A549 (cell line): ENCODE measurements at regions not wholly inside any gene's neighbourhood (a gene's known extent, or its start where the extent isn't known, plus 50 kb on each side); places are given as distances from the start of the nearest gene placed in this dataset.

ENCODE experiments used
- ATAC-seq, 2 experiments: fragments of 200-7000 bp in 1 of 2; fragments of >200 bp in 1 of 2; cut with Nextera tagmentation in 1 of 2; cut with Tn5 transposase in 1 of 2; 3 replicates each; pipeline versions ENCODE4 v1.8.0 to v1.9.1; 2018 to 2020; ENCODE audit warnings: mild to moderate bottlenecking in 1 of 2, moderate library complexity in 1 of 2
- CTCF ChIA-PET: fragments of 300-600 bp; sonication (Branson Sonifier 250); formaldehyde crosslinking; extraction: SDS; loops from one replicate; lab custom pipeline; 2021; ENCODE audit warnings: antibody characterized with exemption, inconsistent platforms; lab: Yijun Ruan, JAX
- POLR2A ChIA-PET: fragments of 350-600 bp; formaldehyde crosslinking; extraction: SDS; loops from one replicate; lab custom pipeline; 2021; ENCODE audit warnings: antibody characterized with exemption, inconsistent platforms; lab: Yijun Ruan, JAX
- DNase-seq, 2 experiments: peaks; one replicate each; pipeline versions ENCODE4 v3.0.0 to v3.0.0-alpha.2; 2011 to 2016; ENCODE audit warnings: low read depth in 1 of 2, low spot score in 1 of 2
- FAIRE-seq: peaks from 2 replicates; lab custom pipeline; 2011; peaks lifted over from hg19 to GRCh38; lab: Jason Lieb, UNC
- H3K27ac ChIP-seq, 2 experiments: fragments of >200 bp; sonication (Bioruptor Twin); formaldehyde crosslinking; 3 replicates each; pipeline ENCODE4 v1.5.1; 2016 to 2017
- H3K4me1 ChIP-seq: fragments of >200 bp; sonication (Bioruptor Twin); formaldehyde crosslinking; 3 replicates; pipeline ENCODE4 v1.6.1; 2016
- H3K4me2 ChIP-seq: fragments of >200 bp; sonication (Bioruptor Twin); formaldehyde crosslinking; 3 replicates; pipeline ENCODE4 v1.6.1; 2016
- H3K4me3 ChIP-seq: fragments of >200 bp; sonication (Bioruptor Twin); formaldehyde crosslinking; 3 replicates; pipeline ENCODE4 v1.5.1; 2016
- H3K9me3 ChIP-seq: fragments of >200 bp; sonication (Bioruptor Twin); formaldehyde crosslinking; 3 replicates; pipeline ENCODE4 v1.6.1; 2016
- CBX2 ChIP-seq: fragments of 200-600 bp; sonication (generic); IDR thresholded peaks from 2 replicates; pipeline ENCODE4 v1.6.1; 2016; ENCODE audit warnings: low read depth, mild to moderate bottlenecking, borderline replicate concordance
- CBX8 ChIP-seq: fragments of 200-600 bp; sonication (generic); IDR thresholded peaks from 2 replicates; pipeline ENCODE4 v1.6.1; 2016
- CHD2 ChIP-seq: fragments of 150-350 bp; IDR thresholded peaks from 2 replicates; pipeline ENCODE4 v1.6.1; 2014; ENCODE audit warnings: low read length; ENCODE audit not compliant: partially characterized antibody
- CTCF ChIP-seq: fragments of >200 bp; sonication (Bioruptor Twin); formaldehyde crosslinking; IDR thresholded peaks from 3 replicates; pipeline ENCODE4 v1.5.1; 2016
- E2F6 ChIP-seq: IDR thresholded peaks from 2 replicates; pipeline ENCODE4 v1.6.1; 2012; ENCODE audit warnings: low read depth, borderline replicate concordance
- ELK1 ChIP-seq: fragments of 150-350 bp; IDR thresholded peaks from 2 replicates; pipeline ENCODE4 v1.6.1; 2014; ENCODE audit warnings: low read depth, mild to moderate bottlenecking, low read length
- EP300 ChIP-seq, 2 experiments: fragments of >200 bp; sonication (Bioruptor Twin); formaldehyde crosslinking; IDR thresholded peaks; 2 replicates in 1 of 2; 3 replicates in 1 of 2; pipeline ENCODE4 v1.6.1; 2016 to 2017
- ESRRA ChIP-seq: fragments of 150-350 bp; IDR thresholded peaks from 2 replicates; pipeline ENCODE4 v1.6.1; 2014; ENCODE audit warnings: mild to moderate bottlenecking, low read length, borderline replicate concordance
- FOSB ChIP-seq: fragments of 250-450 bp; sonication (Bioruptor Pico); IDR thresholded peaks from 2 replicates; pipeline ENCODE4 v1.5.0; 2020; ENCODE audit warnings: mild to moderate bottlenecking, moderate library complexity
- FOSL2 ChIP-seq, 2 experiments: fragments of 450-650 bp in 1 of 2; fragments of >200 bp in 1 of 2; sonication (Bioruptor Twin) in 1 of 2; formaldehyde crosslinking; IDR thresholded peaks; 2 replicates each; pipeline versions ENCODE4 v1.5.0 to v1.6.1; 2016 to 2020; ENCODE audit warnings: mild to moderate bottlenecking in 1 of 2, moderate library complexity in 1 of 2
- HMGXB4 ChIP-seq: fragments of 250-450 bp; sonication (Bioruptor Pico); IDR thresholded peaks from 2 replicates; pipeline ENCODE4 v1.5.0; 2021; ENCODE audit warnings: mild to moderate bottlenecking, moderate library complexity, borderline replicate concordance
- HOXB5 ChIP-seq: fragments of 250-450 bp; sonication (Bioruptor Pico); IDR thresholded peaks from 2 replicates; pipeline ENCODE4 v1.5.0; 2020; ENCODE audit warnings: mild to moderate bottlenecking, moderate library complexity
- JUNB ChIP-seq: fragments of >200 bp; sonication (Bioruptor Twin); formaldehyde crosslinking; IDR thresholded peaks from 2 replicates; pipeline ENCODE4 v1.6.1; 2016
- KDM1A ChIP-seq: fragments of 200-600 bp; sonication (generic); IDR thresholded peaks from 2 replicates; pipeline ENCODE4 v1.6.1; 2016; ENCODE audit warnings: low read depth, mild to moderate bottlenecking
- KDM5A ChIP-seq: fragments of 200-600 bp; sonication (generic); IDR thresholded peaks from 2 replicates; pipeline ENCODE4 v1.6.1; 2016; ENCODE audit warnings: antibody characterized with exemption, mild to moderate bottlenecking
- MAFK ChIP-seq: fragments of 450-650 bp; IDR thresholded peaks from 2 replicates; pipeline ENCODE4 v1.6.1; 2014; ENCODE audit not compliant: partially characterized antibody
- MYC ChIP-seq: IDR thresholded peaks from 2 replicates; pipeline ENCODE4 v1.6.1; 2012; ENCODE audit warnings: mild to moderate bottlenecking, inconsistent platforms, low read length, improper control_type of control experiment, borderline replicate concordance
- NFE2L2 ChIP-seq: fragments of 150-350 bp; conservative IDR thresholded peaks from 2 replicates; pipeline ENCODE4 v1.6.1; 2014; ENCODE audit warnings: low read length
- RARB ChIP-seq: fragments of 250-450 bp; sonication (Bioruptor Pico); IDR thresholded peaks from 2 replicates; pipeline ENCODE4 v1.8.0; 2021; ENCODE audit warnings: mild to moderate bottlenecking, moderate library complexity
- RCOR1 ChIP-seq: fragments of 150-350 bp; IDR thresholded peaks from 2 replicates; pipeline ENCODE4 v1.6.1; 2014; ENCODE audit warnings: antibody characterized with exemption, low read length, low read depth
- REST ChIP-seq: fragments of 200-600 bp; sonication (generic); IDR thresholded peaks from 2 replicates; pipeline ENCODE4 v1.6.1; 2016; ENCODE audit warnings: antibody characterized with exemption, mild to moderate bottlenecking, moderate library complexity
- RNF2 ChIP-seq: fragments of 200-600 bp; sonication (generic); IDR thresholded peaks from 2 replicates; pipeline ENCODE4 v1.6.1; 2016; ENCODE audit warnings: low read depth, mild to moderate bottlenecking, antibody characterized with exemption, moderate library complexity, borderline replicate concordance
- TFCP2L1 ChIP-seq: fragments of 250-450 bp; sonication (Bioruptor Pico); IDR thresholded peaks from 2 replicates; pipeline ENCODE4 v1.5.0; 2021; ENCODE audit warnings: mild to moderate bottlenecking
- USF2 ChIP-seq: fragments of 450-650 bp; IDR thresholded peaks from 2 replicates; pipeline ENCODE4 v1.6.1; 2014; ENCODE audit warnings: antibody characterized with exemption
- WGBS: methylation state at CpG from one replicate; pipeline ENCODE4 v1.1.6; 2017; ENCODE audit errors: missing lambda C conversion rate; 5-methylcytosine and 5-hydroxymethylcytosine counted together

- CTCF ChIA-PET = no interaction called here
- Histone ChIP-seq H3K4me2 (no peak overlapping the region), H3K4me1 (no peaks in the 10 kb centered on the region), H3K4me3 (no peak overlapping the region), H3K9me3 (no peaks in the 10 kb centered on the region), H3K27ac (no peak overlapping the region)
- ATAC-seq (no peak), DNase-seq (no peak), FAIRE-seq (no peak)
- TF ChIP-seq HOXB5 (no peak), EP300 (IDR thresholded peaks at IDR 0.05) (no peak), TFCP2L1 (CRISPR knock-in tag) (no peak), FOSL2 (IDR thresholded peaks at IDR 0.05) (no peak), FOSL2 (CRISPR knock-in tag; IDR thresholded peaks at IDR 0.05) (no peak), HMGXB4 (CRISPR knock-in tag) (no peak), CBX2 (no peak), JUNB (no peak), NFE2L2 (no peak), MAFK (no peak), KDM5A (no peak), USF2 (no peak)
- 80% methylated on average over 7 of the region's 7 CpGs for WGBS
- POLR2A ChIA-PET = no interaction called here
Measured at GRCh38 chr10:4008676-4009382, 223.8 kb upstream of the KLF6 start.

GRCh38 chr10:4007771-4008170, 222.8 kb upstream of the KLF6 start:
- ATAC-seq (no peak), FAIRE-seq (no peak)
- POLR2A ChIA-PET = no interaction called here

More at GRCh38 chr10:4007771-4008170, 222.8 kb upstream of the KLF6 start:
- WGBS = 82% methylated on average over 4 of the region's 4 CpGs
- no peak for TF ChIP-seq ESRRA
- no peak for TF ChIP-seq TFCP2L1 (CRISPR knock-in tag)
- TF ChIP-seq KDM1A = no peak
- TF ChIP-seq CBX8 = no peak
- no peak for TF ChIP-seq E2F6
- no peak for TF ChIP-seq CBX2
- TF ChIP-seq MYC = no peak
- TF ChIP-seq RARB (CRISPR knock-in tag) = no peak
- TF ChIP-seq RNF2 = no peak
- TF ChIP-seq REST = no peak
- TF ChIP-seq FOSB (CRISPR knock-in tag) = no peak
- no peak for TF ChIP-seq RCOR1
- no peak for TF ChIP-seq CHD2
- no peak for TF ChIP-seq CTCF
- no peak for TF ChIP-seq ELK1
- no peaks in the 10 kb centered on the region for H3K4me1 ChIP-seq
- no peak for DNase-seq
- no peak overlapping the region for H3K27ac ChIP-seq
- no peak overlapping the region for H3K4me3 ChIP-seq
- H3K4me2 ChIP-seq = no peak overlapping the region
- no peaks in the 10 kb centered on the region for H3K9me3 ChIP-seq
- CTCF ChIA-PET = no interaction called here
